Middle frontal gyrus (tissue), 1 donor: ENCODE measurements at regions not wholly inside any gene's neighbourhood (a gene's known extent, or its start where the extent isn't known, plus 50 kb on each side); places are given as distances from the start of the nearest gene placed in this dataset.

Experiments used
- DNase-seq: peaks from one replicate; pipeline ENCODE4 v3.0.0-alpha.2; 2015; ENCODE audit warnings: low spot score; ENCODE audit errors: extremely low spot score

GRCh38 chr4:182137343-182137742 is 105.9 kb upstream of the TENM3 start:
- DNase-seq = no peak

DNA sequence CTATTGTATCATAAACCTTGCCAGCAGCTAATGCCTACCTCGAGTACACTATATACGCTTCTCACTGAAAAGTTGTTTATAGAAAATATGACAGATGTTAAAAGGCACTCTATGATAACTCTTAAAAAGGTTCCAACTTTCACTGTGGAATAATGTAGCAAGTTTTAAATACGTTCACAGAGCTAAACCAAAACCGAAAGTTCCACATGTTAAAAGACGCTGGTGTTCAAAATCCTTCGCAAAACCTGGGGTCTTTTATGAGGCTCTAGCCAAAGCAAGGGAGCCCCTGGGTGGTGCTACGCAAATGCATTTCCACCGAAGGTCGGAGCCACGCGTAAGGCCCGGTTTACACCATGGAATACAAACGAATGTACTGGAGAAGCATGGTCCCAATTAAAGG is 103.7 kb upstream of the TENM3 start:
- no peak for DNase-seq

GRCh38 chr4:182140547-182140946 is 102.7 kb upstream of the TENM3 start:
- no peak for DNase-seq

DNA sequence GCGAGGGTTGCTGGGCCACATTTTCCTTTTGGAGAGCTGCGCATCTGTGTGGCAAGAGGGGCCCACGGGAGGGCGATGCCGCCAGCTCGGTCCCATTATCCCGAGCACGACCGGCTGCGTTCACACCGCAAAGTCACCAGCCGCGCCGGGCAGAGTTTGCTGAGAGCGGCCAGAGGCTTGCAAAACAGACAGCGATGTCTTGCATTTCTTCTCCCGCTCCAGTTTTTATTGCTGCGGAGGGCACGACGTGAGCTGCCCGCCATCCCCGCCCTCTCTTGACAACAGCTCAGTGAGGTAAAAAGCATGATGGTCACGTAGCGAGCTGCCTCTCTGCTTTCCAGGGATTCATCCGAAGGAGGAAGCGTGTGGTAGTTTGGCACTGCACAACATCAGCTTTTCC is 102.1 kb upstream of the TENM3 start:
- DNase-seq = no peak

- no peak for DNase-seq
These were observed 100.8 kb upstream of the TENM3 start for GRCh38 chr4:182142176-182143085.

DNA sequence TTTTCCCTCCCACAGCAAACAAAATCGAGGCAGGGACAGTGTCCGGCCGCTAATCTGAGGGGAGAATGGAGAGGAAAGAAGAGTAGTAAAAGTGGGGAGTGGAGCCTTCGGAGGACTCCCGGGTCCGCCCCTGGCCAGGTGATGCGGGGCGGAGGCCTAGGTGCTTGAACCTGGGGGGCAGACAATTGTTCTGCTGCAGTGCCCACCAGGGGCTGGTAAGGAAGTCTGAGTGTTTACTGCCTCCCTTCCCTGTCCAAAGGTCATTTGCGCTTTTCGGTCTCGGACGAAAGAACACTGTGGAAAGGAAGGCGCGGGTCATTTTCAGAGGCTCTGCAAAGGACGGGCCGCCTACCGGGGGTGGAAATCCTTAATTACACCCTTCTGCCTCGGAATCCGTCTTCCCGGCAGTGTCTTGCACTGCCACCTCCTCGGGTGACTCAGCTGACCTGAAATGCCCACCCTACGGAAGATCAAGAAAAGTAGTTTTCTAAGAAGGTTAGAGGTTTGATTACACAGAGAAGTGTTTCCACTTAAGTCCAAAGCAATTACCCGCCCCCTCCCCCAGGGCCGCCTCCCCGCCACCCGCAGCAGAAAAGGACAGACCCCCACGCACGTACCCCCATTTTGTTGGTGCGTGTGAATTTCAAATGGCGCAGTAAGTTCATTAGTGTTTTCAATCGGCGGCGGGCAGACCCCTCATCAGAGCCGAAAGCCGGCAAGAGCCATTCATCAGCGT is 99.9 kb upstream of the TENM3 start:
- no peak for DNase-seq

GRCh38 chr4:182143822-182144625 is 99.2 kb upstream of the TENM3 start:
- DNase-seq = no peak

- DNase-seq = no peak
These were observed 98.4 kb upstream of the TENM3 start for GRCh38 chr4:182144626-182145333.

DNA sequence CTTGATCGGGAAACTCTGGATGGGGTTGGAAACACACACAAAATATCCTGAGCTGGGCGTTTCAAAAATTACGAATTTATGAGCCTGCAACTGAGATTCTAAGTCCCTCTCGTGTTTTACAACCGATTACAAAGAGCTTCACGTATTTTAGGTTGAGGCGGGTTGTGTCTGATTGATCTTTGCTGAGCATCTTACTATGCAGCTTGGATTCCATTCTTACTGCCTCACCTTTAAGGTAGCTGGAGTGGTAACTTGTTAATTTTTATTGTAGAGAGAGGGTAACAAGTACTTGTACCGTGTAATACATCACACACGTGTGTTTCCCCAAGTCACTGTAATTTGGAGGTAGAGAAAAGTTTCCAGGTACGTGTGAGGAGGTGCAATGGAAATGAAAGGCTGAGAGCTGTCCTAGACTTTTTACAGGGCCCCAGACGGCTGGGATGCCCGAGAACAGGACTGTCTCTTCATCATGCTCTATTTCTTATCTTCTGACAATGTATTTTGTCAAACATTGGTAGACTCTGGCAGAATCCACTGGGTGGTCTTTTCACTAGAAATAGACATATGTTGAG is 97.8 kb upstream of the TENM3 start:
- no peak for DNase-seq

- no peak for DNase-seq
These were observed 95.8 kb upstream of the TENM3 start for GRCh38 chr4:182147391-182147790.

- DNase-seq = no peak
These were observed 92.6 kb upstream of the TENM3 start for GRCh38 chr4:182150645-182151044.

DNA sequence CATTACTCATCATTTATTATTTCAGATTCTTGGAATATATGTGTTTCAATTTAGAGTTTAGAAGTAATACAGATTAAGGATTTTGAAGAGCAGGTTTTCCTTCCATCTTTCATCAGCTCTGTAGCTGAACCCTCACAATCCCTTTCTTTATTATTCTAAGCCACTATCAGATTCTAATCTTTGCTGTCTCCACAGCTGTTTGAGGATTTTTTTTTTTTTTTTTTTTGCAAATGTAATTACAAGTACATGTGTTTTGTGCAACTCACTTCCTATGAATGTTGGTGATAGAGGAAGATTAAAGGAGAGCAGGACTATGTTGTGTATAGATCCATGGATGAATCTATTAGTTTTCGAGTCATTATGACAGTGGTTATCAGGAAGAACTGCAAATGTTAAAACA is 87.4 kb upstream of the TENM3 start:
- no peak for DNase-seq

DNA sequence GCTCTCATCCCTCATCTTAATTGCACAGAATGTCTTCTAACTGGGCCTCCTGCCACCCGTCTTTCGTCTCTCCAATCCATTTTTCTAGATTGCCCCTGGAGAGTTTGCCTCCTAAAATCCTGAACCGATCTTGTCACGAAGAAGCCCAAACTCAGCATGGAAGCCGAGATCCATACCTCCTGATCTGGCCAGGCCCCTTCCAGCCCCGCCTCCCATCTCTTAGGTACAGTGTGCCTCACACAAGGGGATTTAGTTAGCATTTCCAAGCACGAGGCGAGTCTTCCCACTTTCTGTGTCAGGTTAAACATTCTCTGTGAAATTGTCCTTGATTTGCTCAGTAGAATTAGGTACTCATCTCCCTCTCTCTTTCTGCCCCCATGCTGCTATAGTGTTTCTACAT is 80.0 kb upstream of the TENM3 start:
- DNase-seq = no peak

DNA sequence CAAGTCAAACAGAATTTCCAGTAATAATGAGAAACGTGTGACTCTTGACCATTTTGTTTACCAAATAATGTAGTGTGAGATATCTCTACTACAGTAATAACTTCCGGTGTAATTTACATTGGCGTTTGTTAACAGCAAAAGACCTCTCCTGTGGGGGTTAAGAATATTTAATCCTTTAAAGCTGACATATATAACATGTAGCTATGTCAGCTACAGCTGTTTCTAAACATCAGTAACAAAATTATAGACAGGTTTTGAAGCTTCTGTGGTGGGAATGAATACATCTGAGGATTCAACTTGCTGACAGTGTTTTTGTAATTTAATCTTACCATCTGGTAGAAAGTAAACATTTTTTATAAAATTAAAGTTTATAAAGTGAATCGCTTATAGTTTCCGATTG is 73.6 kb upstream of the TENM3 start:
- DNase-seq = no peak

DNA sequence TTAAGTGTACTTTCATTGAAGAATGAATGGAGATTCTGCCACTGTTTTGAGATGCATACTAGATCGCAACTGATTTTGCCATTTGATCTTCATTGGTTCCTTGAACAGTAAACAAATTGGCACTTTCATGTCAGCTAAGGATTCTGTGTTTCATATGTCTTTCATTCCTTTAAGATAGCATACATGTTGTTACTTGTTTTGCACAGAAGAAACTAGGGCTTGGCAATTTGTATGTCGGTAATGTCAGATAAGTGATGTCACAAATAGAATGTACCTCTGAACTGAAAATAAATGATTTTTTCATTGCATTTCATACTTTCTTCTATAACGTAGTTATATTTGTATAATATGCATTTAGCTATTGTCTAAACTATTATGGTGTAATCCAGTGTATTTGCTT is 73.2 kb upstream of the TENM3 start:
- no peak for DNase-seq

DNA sequence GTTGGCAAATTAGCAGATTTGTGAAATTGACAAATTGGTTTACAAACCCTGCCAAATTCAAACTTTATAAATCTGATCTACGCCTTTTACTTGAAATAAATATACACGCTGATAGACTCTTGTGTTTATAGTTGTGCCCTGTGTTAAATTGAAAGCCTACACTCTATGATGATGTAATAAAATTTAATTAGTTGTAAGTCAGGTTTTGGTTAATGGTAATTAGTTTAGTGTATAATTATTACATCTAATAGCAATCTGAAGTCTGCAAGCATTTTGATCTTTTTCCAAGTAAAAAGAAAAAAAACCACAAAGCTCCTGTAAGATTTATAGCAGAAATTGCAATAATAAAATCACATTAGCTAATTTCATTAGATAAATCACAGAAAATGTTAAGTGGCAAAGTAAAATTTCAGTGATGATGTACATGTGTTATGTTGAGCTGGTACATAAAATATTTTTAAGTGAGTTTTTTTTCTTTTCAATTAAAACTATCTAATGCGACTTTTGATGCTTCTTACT is 72.7 kb upstream of the TENM3 start:
- DNase-seq = no peak

GRCh38 chr4:182174979-182175378 is 68.2 kb upstream of the TENM3 start:
- DNase-seq = no peak

DNA sequence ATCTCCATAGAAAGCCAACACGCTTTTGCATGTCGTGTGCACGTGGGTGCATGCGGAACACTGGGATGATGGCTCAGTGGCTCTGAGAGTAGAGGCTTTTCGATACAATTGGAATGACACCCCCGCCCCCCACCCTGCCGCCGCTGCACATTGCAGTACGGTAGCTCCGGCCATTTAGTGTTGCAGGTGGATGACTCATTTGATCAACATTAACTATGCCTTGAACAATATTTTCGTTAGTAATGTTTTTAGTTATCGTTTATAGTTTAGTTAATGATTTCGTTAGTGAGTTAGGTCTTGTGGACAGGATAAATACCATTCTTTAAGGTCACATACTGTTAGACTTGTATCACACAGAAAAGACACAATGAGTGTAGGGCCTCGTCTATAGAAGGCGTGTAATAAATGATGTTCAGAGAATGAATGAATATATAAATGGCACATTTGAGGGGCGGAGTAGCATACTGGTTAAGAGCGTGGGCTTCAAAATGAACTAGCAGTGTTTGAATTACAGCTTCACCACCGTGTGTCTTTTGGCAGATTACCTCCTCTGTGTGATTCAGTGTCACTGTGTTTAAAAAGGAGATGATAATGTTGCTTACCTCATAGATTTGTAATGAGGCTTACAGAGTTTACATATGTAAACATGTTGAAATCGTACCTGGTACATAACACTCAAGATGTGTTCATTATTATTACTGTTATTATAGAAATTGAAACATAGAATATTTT is 67.2 kb upstream of the TENM3 start:
- DNase-seq = no peak

DNA sequence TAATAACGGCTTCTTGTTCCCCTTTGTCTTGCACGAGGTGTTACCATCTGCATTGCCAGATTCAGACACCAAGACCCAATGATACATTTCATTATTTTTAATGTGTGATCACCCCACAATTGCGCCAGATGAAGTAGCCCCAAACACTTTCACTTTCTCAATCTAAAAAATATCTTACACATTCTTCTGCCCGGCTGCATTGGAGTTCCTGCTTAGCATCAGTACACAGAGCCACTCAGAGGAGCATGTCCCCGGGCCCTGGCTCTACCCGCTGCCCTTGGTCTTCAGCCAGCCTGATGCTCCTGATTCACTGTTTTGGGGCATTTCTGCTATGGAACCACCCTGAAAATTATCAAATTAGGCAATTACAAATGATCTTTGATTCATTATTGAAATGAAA is 66.0 kb upstream of the TENM3 start:
- no peak for DNase-seq

GRCh38 chr4:182179105-182179504 is 64.1 kb upstream of the TENM3 start:
- no peak for DNase-seq
